Effector memory CD4-positive, alpha-beta T cell (primary cell): ENCODE measurements at regions not wholly inside any gene's neighbourhood (a gene's known extent, or its start where the extent isn't known, plus 50 kb on each side); places are given as distances from the start of the nearest gene placed in this dataset.

Experiments
- DNase-seq, 3 donors: peaks; one replicate each; pipeline ENCODE4 v3.0.0-alpha.2; 2020
- H3K27ac ChIP-seq: 2 replicates; pipeline ENCODE4 v1.7.0; 2013; ENCODE audit warnings: mild to moderate bottlenecking, low read length, moderate library complexity; ENCODE audit not compliant: insufficient read depth, poor library complexity, severe bottlenecking
- H3K27me3 ChIP-seq: replicated peaks from 2 replicates; pipeline ENCODE4 v1.7.0; 2013; ENCODE audit warnings: mild to moderate bottlenecking, low read length; ENCODE audit not compliant: insufficient read depth, control insufficient read depth, poor library complexity, severe bottlenecking
- H3K36me3 ChIP-seq: 2 replicates; pipeline ENCODE4 v1.7.0; 2013; ENCODE audit warnings: mild to moderate bottlenecking, low read length, moderate library complexity; ENCODE audit not compliant: control insufficient read depth, insufficient read depth
- H3K4me1 ChIP-seq: 2 replicates; pipeline ENCODE4 v1.7.0; 2013; ENCODE audit warnings: low read length, mild to moderate bottlenecking; ENCODE audit not compliant: control insufficient read depth, insufficient read depth, poor library complexity, severe bottlenecking
- H3K4me3 ChIP-seq: 2 replicates; pipeline ENCODE4 v1.7.0; 2013; ENCODE audit warnings: low read length, low read depth, mild to moderate bottlenecking; ENCODE audit not compliant: insufficient read depth, poor library complexity, severe bottlenecking
- H3K9me3 ChIP-seq: 2 replicates; pipeline ENCODE4 v1.7.0; 2013; ENCODE audit warnings: mild to moderate bottlenecking, low read length, moderate library complexity; ENCODE audit not compliant: control insufficient read depth

GRCh38 chr21:41070284-41070683 lies 97.7 kb upstream of the BACE2 start:
- DNase-seq, result no peak
- Histone ChIP-seq H3K27ac (no peak overlapping the region), H3K27me3 (peaks cover 5% of the 10 kb centered on the region), H3K4me3 (no peak overlapping the region), H3K9me3 (no peaks in the 10 kb centered on the region), H3K36me3 (no peaks in the 10 kb centered on the region), H3K4me1 (peaks cover 6% of the 10 kb centered on the region)

- Histone ChIP-seq H3K27me3 (peaks cover 5% of the 10 kb centered on the region), H3K27ac (no peak overlapping the region), H3K36me3 (no peaks in the 10 kb centered on the region), H3K4me1 (peaks cover 6% of the 10 kb centered on the region), H3K9me3 (no peaks in the 10 kb centered on the region), H3K4me3 (no peak overlapping the region)
- no peak for DNase-seq
These were observed 96.4 kb upstream of the BACE2 start for GRCh38 chr21:41071258-41072171.

- Histone ChIP-seq H3K36me3 (no peaks in the 10 kb centered on the region), H3K4me1 (peaks cover 3% of the 10 kb centered on the region), H3K27me3 (peaks cover 2% of the 10 kb centered on the region), H3K9me3 (no peaks in the 10 kb centered on the region), H3K27ac (no peak overlapping the region), H3K4me3 (no peak overlapping the region)
- DNase-seq, result no peak
These were observed 94.4 kb upstream of the BACE2 start for GRCh38 chr21:41073558-41073957.

GRCh38 chr21:41074396-41075184 lies 93.4 kb upstream of the BACE2 start:
- H3K9me3 ChIP-seq, result no peaks in the 10 kb centered on the region
- no peaks in the 10 kb centered on the region for H3K36me3 ChIP-seq
- H3K27ac ChIP-seq, result no peak overlapping the region
- no peaks in the 10 kb centered on the region for H3K4me1 ChIP-seq
- H3K27me3 ChIP-seq, result no peaks in the 10 kb centered on the region
- DNase-seq, result no peak
- no peak overlapping the region for H3K4me3 ChIP-seq

GRCh38 chr21:41075656-41076055 lies 92.3 kb upstream of the BACE2 start:
- H3K27ac ChIP-seq, result no peak overlapping the region
- no peaks in the 10 kb centered on the region for H3K9me3 ChIP-seq
- DNase-seq, result no peak
- no peaks in the 10 kb centered on the region for H3K4me1 ChIP-seq
- H3K36me3 ChIP-seq, result no peaks in the 10 kb centered on the region
- H3K4me3 ChIP-seq, result no peak overlapping the region
- H3K27me3 ChIP-seq, result no peaks in the 10 kb centered on the region

GRCh38 chr21:41076064-41076463 lies 91.9 kb upstream of the BACE2 start:
- Histone ChIP-seq H3K27ac (no peak overlapping the region), H3K36me3 (no peaks in the 10 kb centered on the region), H3K27me3 (no peaks in the 10 kb centered on the region), H3K9me3 (no peaks in the 10 kb centered on the region), H3K4me3 (no peak overlapping the region), H3K4me1 (no peaks in the 10 kb centered on the region)
- DNase-seq, result no peak

GRCh38 chr21:41079159-41079558 lies 88.8 kb upstream of the BACE2 start:
- Histone ChIP-seq H3K9me3 (no peaks in the 10 kb centered on the region), H3K4me1 (no peaks in the 10 kb centered on the region), H3K27ac (no peak overlapping the region), H3K4me3 (no peak overlapping the region), H3K27me3 (no peaks in the 10 kb centered on the region), H3K36me3 (no peaks in the 10 kb centered on the region)
- DNase-seq, result no peak

GRCh38 chr21:41080485-41081121 lies 87.4 kb upstream of the BACE2 start:
- DNase-seq, result no peak
- H3K4me1 ChIP-seq, result no peaks in the 10 kb centered on the region
- no peak overlapping the region for H3K4me3 ChIP-seq
- no peaks in the 10 kb centered on the region for H3K36me3 ChIP-seq
- H3K27me3 ChIP-seq, result no peaks in the 10 kb centered on the region
- no peak overlapping the region for H3K27ac ChIP-seq
- no peaks in the 10 kb centered on the region for H3K9me3 ChIP-seq

- DNase-seq, result no peak
- no peaks in the 10 kb centered on the region for H3K27me3 ChIP-seq
- no peaks in the 10 kb centered on the region for H3K9me3 ChIP-seq
- no peaks in the 10 kb centered on the region for H3K36me3 ChIP-seq
- no peak overlapping the region for H3K27ac ChIP-seq
- H3K4me3 ChIP-seq, result no peak overlapping the region
- no peaks in the 10 kb centered on the region for H3K4me1 ChIP-seq
These were observed 81.4 kb upstream of the BACE2 start for GRCh38 chr21:41086569-41086968.

- Histone ChIP-seq H3K27ac (no peak overlapping the region), H3K9me3 (no peaks in the 10 kb centered on the region), H3K27me3 (no peaks in the 10 kb centered on the region), H3K4me1 (no peaks in the 10 kb centered on the region), H3K36me3 (no peaks in the 10 kb centered on the region), H3K4me3 (no peak overlapping the region)
- DNase-seq, result no peak
These were observed 77.0 kb upstream of the BACE2 start for GRCh38 chr21:41090981-41091380.
